GM12872 (cell line): ENCODE measurements at regions not wholly inside any gene's neighbourhood (a gene's known extent, or its start where the extent isn't known, plus 50 kb on each side); places are given as distances from the start of the nearest gene placed in this dataset.

Experiments
- TF ChIP-seq, protein P1 (sequence below): IDR thresholded peaks from 3 replicates; pipeline ENCODE4 v1.5.1; 2011; ENCODE audit warnings: low read depth, mild to moderate bottlenecking, low read length, moderate library complexity; ENCODE audit not compliant: insufficient read depth

- TF ChIP-seq, protein P1, sequence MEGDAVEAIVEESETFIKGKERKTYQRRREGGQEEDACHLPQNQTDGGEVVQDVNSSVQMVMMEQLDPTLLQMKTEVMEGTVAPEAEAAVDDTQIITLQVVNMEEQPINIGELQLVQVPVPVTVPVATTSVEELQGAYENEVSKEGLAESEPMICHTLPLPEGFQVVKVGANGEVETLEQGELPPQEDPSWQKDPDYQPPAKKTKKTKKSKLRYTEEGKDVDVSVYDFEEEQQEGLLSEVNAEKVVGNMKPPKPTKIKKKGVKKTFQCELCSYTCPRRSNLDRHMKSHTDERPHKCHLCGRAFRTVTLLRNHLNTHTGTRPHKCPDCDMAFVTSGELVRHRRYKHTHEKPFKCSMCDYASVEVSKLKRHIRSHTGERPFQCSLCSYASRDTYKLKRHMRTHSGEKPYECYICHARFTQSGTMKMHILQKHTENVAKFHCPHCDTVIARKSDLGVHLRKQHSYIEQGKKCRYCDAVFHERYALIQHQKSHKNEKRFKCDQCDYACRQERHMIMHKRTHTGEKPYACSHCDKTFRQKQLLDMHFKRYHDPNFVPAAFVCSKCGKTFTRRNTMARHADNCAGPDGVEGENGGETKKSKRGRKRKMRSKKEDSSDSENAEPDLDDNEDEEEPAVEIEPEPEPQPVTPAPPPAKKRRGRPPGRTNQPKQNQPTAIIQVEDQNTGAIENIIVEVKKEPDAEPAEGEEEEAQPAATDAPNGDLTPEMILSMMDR: no peak
Measured at GRCh38 chr18:72692086-72692485, 147.9 kb upstream of the CBLN2 start.

DNA sequence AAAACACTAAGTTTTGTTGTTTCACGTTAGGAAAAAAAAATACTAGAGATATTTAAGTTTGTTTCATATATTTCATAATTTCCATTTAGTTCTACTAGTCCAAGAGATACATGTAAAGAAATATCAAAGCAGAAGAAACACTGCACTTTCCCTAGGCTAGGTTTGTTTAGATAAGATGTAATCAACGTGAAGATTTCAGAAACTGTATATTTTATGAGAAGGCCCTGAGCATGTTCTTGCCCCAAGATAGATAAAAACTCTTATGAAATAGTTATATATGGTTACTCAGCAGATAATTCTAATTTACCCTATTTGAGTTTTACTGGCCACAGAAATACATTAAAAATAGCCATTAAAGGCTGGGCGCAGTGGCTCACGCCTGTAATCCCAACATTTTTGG lies 143.6 kb upstream of the CBLN2 start:
- TF ChIP-seq, protein P1: no peak

GRCh38 chr18:72675394-72675793 lies 131.3 kb upstream of the CBLN2 start:
- TF ChIP-seq, protein P1: no peak

DNA sequence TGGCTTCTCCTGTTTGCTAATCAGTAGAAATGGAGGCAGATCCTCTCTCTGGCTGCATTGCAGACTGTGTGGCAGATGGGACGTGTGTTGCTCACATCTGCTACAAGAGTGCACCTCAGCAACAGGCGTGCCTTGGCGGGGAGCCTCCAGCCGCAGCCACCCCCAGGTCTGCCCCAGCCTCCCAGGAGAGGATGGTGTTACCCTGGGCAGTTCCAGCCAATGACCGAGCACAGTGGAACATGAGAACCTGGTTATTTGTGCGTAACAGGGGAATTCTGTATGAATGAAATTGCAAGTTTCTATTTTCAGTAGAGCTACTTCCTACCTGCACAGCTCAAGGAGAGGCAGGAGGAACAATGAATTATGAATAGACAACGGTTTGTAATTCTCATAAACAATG lies 130.6 kb upstream of the CBLN2 start:
- TF ChIP-seq, protein P1: no peak

- TF ChIP-seq, protein P1: no peak
Measured at GRCh38 chr18:72673242-72673641, 129.1 kb upstream of the CBLN2 start.

- TF ChIP-seq, protein P1: peak; percentile 53; the same call in 2 of the 3 replicates
Measured at GRCh38 chr18:72672364-72673184, 128.4 kb upstream of the CBLN2 start.

DNA sequence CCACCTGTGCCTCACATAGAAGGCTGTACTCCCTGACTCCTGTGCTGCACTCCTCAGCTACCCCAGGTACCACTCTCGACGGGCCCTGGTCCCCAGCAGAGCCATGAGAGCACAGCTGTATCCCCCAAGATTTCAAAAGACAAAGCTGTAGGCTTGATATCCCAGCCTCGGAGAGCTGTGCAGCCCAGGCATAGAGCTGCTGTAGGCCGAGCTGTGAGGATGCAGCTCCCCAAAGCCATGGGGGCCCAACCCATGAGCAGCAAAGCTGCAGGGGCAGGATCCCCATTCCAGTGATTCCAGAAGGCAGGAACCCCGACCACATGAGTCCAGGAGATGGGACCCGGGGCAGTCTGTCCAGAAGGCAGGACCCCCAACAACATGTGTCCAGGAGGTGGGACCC lies 123.8 kb upstream of the CBLN2 start:
- TF ChIP-seq, protein P1: no peak
